Fibroblast of lung (primary cell): ENCODE measurements at regions not wholly inside any gene's neighbourhood (a gene's known extent, or its start where the extent isn't known, plus 50 kb on each side); places are given as distances from the start of the nearest gene placed in this dataset.

ENCODE experiments used
- EZH2 ChIP-seq: IDR thresholded peaks from 2 replicates; pipeline ENCODE4 v1.5.1; 2012; ENCODE audit warnings: low read length, control low read depth, mild to moderate bottlenecking; ENCODE audit errors: missing control alignments
- TF ChIP-seq, protein P1 (sequence below), 2 donors: IDR thresholded peaks in 1 of 2; conservative IDR thresholded peaks in 1 of 2; 1 replicate in 1 of 2; 2 replicates in 1 of 2; pipeline ENCODE4 v1.5.1; 2011 to 2012; ENCODE audit warnings: low read length in 2 of 2, control low read depth in 1 of 2, inconsistent platforms in 1 of 2, low read depth in 1 of 2, mild to moderate bottlenecking in 1 of 2

DNA sequence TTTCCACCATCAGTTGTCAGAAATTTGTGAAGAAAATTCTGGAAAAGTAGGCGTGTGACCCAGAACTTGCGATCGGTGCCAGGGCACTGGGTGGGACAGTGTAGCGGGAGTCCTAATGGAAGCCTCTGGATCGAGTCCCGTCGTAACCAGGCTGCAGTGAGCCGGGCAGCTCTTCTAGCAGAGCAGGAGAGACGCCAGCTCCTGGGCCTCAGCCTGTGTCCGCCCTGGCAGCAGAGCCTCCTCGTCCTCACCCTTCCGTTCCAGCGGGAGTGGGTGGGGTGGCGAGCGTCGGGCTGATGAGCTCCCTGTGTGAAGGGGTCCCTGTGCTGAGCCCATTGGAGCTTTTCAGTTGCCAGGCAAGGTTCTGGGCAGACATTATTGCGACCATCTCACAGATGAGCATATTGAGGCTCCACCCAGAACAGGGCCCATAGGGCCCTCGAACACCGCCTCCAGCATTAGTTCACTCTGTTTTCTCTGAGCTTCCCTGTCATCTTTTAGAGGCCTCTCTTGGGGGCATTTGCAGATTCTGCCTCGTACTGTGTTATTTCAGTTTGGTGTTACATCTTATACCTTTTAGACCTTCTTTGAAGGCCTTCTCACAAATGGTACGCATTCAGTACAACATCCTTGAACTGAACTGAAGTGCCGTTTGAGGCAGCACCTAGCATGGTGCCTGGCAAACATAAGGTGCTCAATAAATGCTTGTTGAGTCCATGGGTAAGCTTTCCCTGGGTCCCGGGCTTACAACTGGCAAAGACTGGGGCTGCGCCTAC is 207.1 kb upstream of the CIBAR2 start:
- TF ChIP-seq, protein P1, sequence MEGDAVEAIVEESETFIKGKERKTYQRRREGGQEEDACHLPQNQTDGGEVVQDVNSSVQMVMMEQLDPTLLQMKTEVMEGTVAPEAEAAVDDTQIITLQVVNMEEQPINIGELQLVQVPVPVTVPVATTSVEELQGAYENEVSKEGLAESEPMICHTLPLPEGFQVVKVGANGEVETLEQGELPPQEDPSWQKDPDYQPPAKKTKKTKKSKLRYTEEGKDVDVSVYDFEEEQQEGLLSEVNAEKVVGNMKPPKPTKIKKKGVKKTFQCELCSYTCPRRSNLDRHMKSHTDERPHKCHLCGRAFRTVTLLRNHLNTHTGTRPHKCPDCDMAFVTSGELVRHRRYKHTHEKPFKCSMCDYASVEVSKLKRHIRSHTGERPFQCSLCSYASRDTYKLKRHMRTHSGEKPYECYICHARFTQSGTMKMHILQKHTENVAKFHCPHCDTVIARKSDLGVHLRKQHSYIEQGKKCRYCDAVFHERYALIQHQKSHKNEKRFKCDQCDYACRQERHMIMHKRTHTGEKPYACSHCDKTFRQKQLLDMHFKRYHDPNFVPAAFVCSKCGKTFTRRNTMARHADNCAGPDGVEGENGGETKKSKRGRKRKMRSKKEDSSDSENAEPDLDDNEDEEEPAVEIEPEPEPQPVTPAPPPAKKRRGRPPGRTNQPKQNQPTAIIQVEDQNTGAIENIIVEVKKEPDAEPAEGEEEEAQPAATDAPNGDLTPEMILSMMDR (conservative IDR thresholded peaks at IDR 0.05 in 1 of 2, IDR thresholded peaks at IDR 0.05 in 1 of 2; ENCODE audit: low read depth in 1 of 2, low read length in 2 of 2) = no peak
- no peak for TF ChIP-seq EZH2
